Nephron (organoid): ENCODE measurements at regions not wholly inside any gene's neighbourhood (a gene's known extent, or its start where the extent isn't known, plus 50 kb on each side); places are given as distances from the start of the nearest gene placed in this dataset.
A peak's percentile ranks its signal among the peaks of the same experiment; 100 is the strongest.

Experiments used
- H3K27ac Mint-ChIP-seq, 3 experiments: 2 replicates each; pipeline ENCODE4 v1.8.0; 2020; ENCODE audit warnings: mixed read lengths in 3 of 3, mild to moderate bottlenecking in 2 of 3, moderate library complexity in 1 of 3
- H3K27me3 Mint-ChIP-seq: 2 replicates; pipeline ENCODE4 v1.8.0; 2021; ENCODE audit warnings: low read depth, mild to moderate bottlenecking, moderate library complexity, mixed read lengths
- H3K36me3 Mint-ChIP-seq: 2 replicates; pipeline ENCODE4 v1.8.0; 2020; ENCODE audit warnings: low read depth, mixed read lengths
- H3K4me1 Mint-ChIP-seq: 2 replicates; pipeline ENCODE4 v1.8.0; 2020; ENCODE audit warnings: mixed read lengths
- H3K4me3 Mint-ChIP-seq, 3 experiments: 2 replicates each; pipeline ENCODE4 v1.8.0; 2020; ENCODE audit warnings: mild to moderate bottlenecking in 3 of 3, mixed read lengths in 3 of 3, moderate library complexity in 2 of 3
- H3K9me3 Mint-ChIP-seq: 2 replicates; pipeline ENCODE4 v1.8.0; 2020; ENCODE audit warnings: mixed read lengths
- CTCF ChIP-seq, 3 experiments: fragments of 200-600 bp; sonication (generic); IDR thresholded peaks; one replicate each; pipeline ENCODE4 v1.5.0; 2021; ENCODE audit warnings: antibody characterized with exemption in 3 of 3; ENCODE audit not compliant: unreplicated experiment in 3 of 3

GRCh38 chr1:166479052-166479631, 312.3 kb upstream of the FAM78B start:
- Mint-ChIP-seq H3K9me3 (no peaks in the 10 kb centered on the region), H3K27me3 (peaks cover 10% of the 10 kb centered on the region), H3K27ac (no peak overlapping the region), H3K36me3 (no peaks in the 10 kb centered on the region), H3K4me1 (no peaks in the 10 kb centered on the region), H3K4me3 (no peak overlapping the region)
- peak; percentile 80 to 86 (median 84) for TF ChIP-seq CTCF (IDR thresholded peaks at IDR 0.05; ENCODE audit: unreplicated experiment in 3 of 3)

GRCh38 chr1:166484471-166484870, 317.7 kb upstream of the FAM78B start:
- Mint-ChIP-seq H3K9me3 (no peaks in the 10 kb centered on the region), H3K4me1 (no peaks in the 10 kb centered on the region), H3K4me3 (no peak overlapping the region), H3K27ac (no peak overlapping the region), H3K27me3 (peaks cover 14% of the 10 kb centered on the region), H3K36me3 (no peaks in the 10 kb centered on the region)
- no peak for TF ChIP-seq CTCF (IDR thresholded peaks at IDR 0.05; ENCODE audit: unreplicated experiment in 3 of 3)

GRCh38 chr1:166484871-166485270, 318.1 kb upstream of the FAM78B start:
- Mint-ChIP-seq H3K27ac (no peak overlapping the region), H3K9me3 (no peaks in the 10 kb centered on the region), H3K27me3 (peaks cover 14% of the 10 kb centered on the region), H3K4me3 (no peak overlapping the region), H3K4me1 (no peaks in the 10 kb centered on the region), H3K36me3 (no peaks in the 10 kb centered on the region)
- TF ChIP-seq CTCF (IDR thresholded peaks at IDR 0.05; ENCODE audit: unreplicated experiment in 3 of 3) = no peak

GRCh38 chr1:166485620-166486019, 318.8 kb upstream of the FAM78B start:
- TF ChIP-seq CTCF (IDR thresholded peaks at IDR 0.05; ENCODE audit: unreplicated experiment in 3 of 3) = no peak
- no peaks in the 10 kb centered on the region for H3K4me1 Mint-ChIP-seq
- H3K27me3 Mint-ChIP-seq = peaks cover 12% of the 10 kb centered on the region
- H3K4me3 Mint-ChIP-seq = no peak overlapping the region
- no peaks in the 10 kb centered on the region for H3K36me3 Mint-ChIP-seq
- H3K9me3 Mint-ChIP-seq = no peaks in the 10 kb centered on the region
- no peak overlapping the region for H3K27ac Mint-ChIP-seq

- no peak overlapping the region for H3K27ac Mint-ChIP-seq
- H3K4me1 Mint-ChIP-seq = no peaks in the 10 kb centered on the region
- H3K4me3 Mint-ChIP-seq = no peak overlapping the region
- no peaks in the 10 kb centered on the region for H3K36me3 Mint-ChIP-seq
- H3K9me3 Mint-ChIP-seq = no peaks in the 10 kb centered on the region
- H3K27me3 Mint-ChIP-seq = peaks cover 4% of the 10 kb centered on the region
- no peak for TF ChIP-seq CTCF (IDR thresholded peaks at IDR 0.05; ENCODE audit: unreplicated experiment in 3 of 3)
Measured at GRCh38 chr1:166488327-166488726, 321.5 kb upstream of the FAM78B start.

GRCh38 chr1:166489356-166489669, 322.5 kb upstream of the FAM78B start:
- Mint-ChIP-seq H3K4me1 (no peaks in the 10 kb centered on the region), H3K27me3 (peaks cover 4% of the 10 kb centered on the region), H3K4me3 (no peak overlapping the region), H3K36me3 (no peaks in the 10 kb centered on the region), H3K27ac (no peak overlapping the region), H3K9me3 (no peaks in the 10 kb centered on the region)
- no peak for TF ChIP-seq CTCF (IDR thresholded peaks at IDR 0.05; ENCODE audit: unreplicated experiment in 3 of 3)
